Muscle of leg (tissue), 3 donors: ENCODE measurements at regions not wholly inside any gene's neighbourhood (a gene's known extent, or its start where the extent isn't known, plus 50 kb on each side); places are given as distances from the start of the nearest gene placed in this dataset.
"Not testable (repeated sequence)": the region's sequence is repeated elsewhere in the genome, so short reads cannot be mapped to it uniquely, and the experiment has no call there.

Experiments used
- DNase-seq: peaks from one replicate; pipeline ENCODE4 v3.0.0; 2013
- H3K27ac ChIP-seq: one replicate; pipeline ENCODE4 v1.5.1; 2013; ENCODE audit warnings: mild to moderate bottlenecking, low read length, control low read depth
- H3K27me3 ChIP-seq: one replicate; pipeline ENCODE4 v1.6.1; 2013; ENCODE audit warnings: low read length; ENCODE audit not compliant: control insufficient read depth, insufficient read depth
- H3K36me3 ChIP-seq: one replicate; pipeline ENCODE4 v1.6.1; 2013; ENCODE audit warnings: low read length; ENCODE audit not compliant: control insufficient read depth, insufficient read depth
- H3K4me1 ChIP-seq: one replicate; pipeline ENCODE4 v1.6.1; 2013; ENCODE audit warnings: low read length; ENCODE audit not compliant: control insufficient read depth, insufficient read depth
- H3K4me3 ChIP-seq: one replicate; pipeline ENCODE4 v1.5.1; 2013; ENCODE audit warnings: low read length, control low read depth
- H3K9me3 ChIP-seq: replicated peaks from 2 replicates; pipeline ENCODE4 v1.6.1; 2013; ENCODE audit warnings: low read depth, low read length; ENCODE audit not compliant: control insufficient read depth
- WGBS: methylation state at CpG from one replicate; pipeline ENCODE4 v1.1.5; 2013; ENCODE audit warnings: missing lambda C conversion rate; ENCODE audit not compliant: insufficient coverage; 5-methylcytosine and 5-hydroxymethylcytosine counted together

DNA sequence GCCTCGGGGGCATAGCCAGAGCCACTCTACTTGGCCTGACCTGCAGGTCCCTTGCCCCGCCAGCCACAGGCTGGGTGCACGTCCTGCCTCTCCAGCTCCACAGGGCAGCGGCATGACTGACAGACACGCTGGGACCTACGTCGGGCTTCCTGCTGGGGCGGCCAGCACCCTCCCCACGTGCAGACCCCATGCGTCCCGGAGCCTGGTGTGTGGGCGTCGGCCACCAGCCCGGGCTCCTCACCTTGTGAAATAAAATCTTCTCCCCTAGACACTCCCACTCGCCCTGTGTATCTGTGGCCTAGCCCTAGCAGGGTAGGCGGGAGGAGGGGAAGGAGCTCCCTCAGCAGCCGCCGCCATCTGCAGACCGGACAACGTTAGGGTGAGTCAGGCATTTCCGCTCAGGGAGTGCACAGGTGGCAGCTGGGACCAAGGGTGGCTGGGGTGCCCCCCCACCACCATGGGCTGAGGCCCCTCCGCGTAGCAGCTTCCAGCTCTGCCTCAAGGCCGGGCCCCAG, 119.5 kb downstream of the IGLL1 start:
- DNase-seq, result not testable (repeated sequence)

DNA sequence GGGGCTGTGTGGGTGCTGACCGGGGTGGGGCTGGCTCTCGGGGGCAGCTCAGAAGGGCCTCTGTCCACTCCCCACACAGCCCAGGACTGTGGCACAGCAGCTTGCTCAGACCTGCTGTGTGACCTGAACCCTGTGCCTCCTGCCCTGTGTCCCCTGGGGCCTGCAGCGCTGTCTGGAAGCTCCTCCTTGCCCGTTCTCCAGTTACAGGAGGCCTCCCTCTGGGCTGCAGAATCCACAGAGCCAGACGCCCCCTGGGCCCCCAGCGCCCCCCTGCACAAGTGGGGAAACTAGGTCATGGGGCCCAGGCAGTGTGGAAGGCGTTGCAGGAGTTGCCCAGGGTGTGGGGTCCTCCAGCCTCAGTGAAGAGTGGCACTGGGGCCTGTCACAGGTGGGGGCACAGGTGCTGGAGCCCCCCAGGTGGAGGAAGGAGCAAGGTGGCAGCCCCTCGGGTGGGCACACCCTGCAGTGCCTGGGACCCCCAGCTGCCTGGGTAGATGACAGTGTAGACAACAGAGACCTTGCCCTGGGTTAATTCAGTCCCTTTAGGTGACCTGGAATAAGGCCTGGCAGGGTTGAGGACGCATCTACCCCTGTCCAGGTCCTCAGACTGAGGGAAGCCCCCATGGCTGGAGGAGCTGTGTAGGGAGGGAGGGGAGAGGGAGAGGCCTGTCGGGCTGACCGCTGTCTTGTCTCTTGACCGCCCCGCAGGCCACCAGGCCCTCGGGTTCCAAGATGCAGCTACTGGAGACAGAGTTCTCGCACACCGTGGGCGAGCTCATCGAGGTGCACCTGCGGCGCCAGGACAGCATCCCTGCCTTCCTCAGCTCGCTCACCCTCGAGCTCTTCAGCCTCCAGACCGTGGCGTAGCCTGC, 120.2 kb downstream of the IGLL1 start:
- Histone ChIP-seq H3K27ac (peak overlapping the region; percentile 29), H3K4me1 (peaks cover 13% of the 10 kb centered on the region)
- H3K4me3 ChIP-seq, H3K36me3 ChIP-seq, H3K9me3 ChIP-seq, H3K27me3 ChIP-seq, DNase-seq: not testable (repeated sequence)
- 70% methylated on average over 21 of the region's 24 CpGs for WGBS

More for the DNA sequence above, 119.5 kb downstream of the IGLL1 start:
- 56% methylated on average over 9 of the region's 24 CpGs for WGBS
- H3K27ac ChIP-seq, H3K36me3 ChIP-seq, H3K9me3 ChIP-seq, H3K27me3 ChIP-seq, H3K4me3 ChIP-seq: not testable (repeated sequence)
- H3K4me1 ChIP-seq, result peaks cover 13% of the 10 kb centered on the region

DNA sequence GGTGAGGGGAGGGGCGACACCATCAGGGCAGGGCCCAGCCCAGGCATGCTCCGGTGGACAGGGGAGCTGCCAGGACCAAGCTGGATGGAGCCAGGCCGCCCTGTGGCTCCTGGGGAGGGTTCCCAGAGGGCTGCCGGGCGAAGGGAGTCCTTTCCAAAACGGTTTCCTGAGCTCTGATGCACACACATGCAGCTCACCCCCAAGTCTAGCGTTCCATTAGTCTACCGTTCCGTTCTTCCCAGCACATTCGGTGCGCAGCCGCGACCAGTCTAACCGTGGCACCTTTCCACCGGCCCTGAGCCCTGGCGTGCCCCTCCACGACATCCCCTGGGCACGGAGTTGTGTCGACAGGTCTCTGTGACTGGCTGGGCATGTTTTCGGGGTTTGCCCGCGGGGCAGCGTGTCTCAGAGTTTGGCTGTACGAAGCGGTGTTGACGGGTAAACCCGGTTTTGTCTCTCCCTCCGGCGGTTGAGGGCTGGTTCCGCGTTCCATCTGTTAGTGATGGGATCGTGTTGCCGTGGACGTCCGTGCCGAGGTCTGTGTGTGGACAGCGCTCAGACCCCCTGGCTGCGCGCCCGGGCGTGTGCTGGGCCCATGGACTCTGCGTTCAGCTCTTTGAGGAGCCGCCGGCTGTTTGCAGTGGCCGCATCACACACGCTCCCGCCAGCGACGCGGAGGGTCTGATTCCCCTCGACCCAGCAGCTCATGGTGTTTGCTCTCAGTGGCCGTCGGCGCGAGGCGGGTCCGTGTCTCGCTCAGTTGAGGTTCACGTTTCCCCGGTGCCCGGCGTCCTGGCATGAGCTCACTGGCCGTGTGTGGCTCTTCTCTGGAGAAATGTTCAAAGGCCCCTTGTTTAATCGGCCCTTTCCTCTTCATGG, 121.2 kb downstream of the IGLL1 start:
- Histone ChIP-seq H3K36me3 (no peaks in the 10 kb centered on the region), H3K4me1 (peaks cover 13% of the 10 kb centered on the region), H3K27ac (peak overlapping the region; percentile 29), H3K4me3 (no peak overlapping the region), H3K9me3 (no peaks in the 10 kb centered on the region), H3K27me3 (peaks cover 7% of the 10 kb centered on the region)
- WGBS, result 89% methylated on average over 64 of the region's 64 CpGs
- no peak for DNase-seq

DNA sequence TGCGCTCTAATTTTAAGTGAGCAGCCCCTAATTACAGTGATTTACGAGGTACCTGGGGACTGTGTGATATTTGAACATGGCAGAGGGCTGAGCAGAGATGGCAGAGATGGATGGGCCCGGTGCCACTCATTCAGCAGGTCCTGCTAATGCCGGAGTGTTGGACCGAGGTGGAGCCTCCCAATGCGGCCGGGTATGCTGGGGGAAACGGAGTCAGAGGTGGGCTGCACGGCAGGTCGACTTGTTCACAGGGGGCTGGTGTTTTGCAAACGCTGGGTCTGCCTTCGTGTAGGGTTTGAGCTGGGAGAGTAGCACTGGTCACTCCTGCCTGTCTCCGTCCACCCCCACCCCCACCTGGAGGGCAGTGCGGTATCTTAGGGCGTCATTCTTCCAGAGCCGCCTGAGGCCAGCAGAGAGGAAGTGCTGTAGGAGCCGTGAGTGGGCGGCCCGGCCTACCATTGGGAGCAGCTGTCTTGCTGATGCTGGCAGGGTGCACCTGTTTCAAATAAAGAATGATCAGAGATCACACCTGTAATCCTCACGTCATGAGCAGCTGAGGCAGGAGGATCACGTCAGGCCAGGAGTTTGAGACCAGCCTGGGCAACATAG, 122.6 kb downstream of the IGLL1 start:
- peaks cover 13% of the 10 kb centered on the region for H3K4me1 ChIP-seq
- DNase-seq, result no peak
- H3K4me3 ChIP-seq, result no peak overlapping the region
- H3K9me3 ChIP-seq, result no peaks in the 10 kb centered on the region
- peak overlapping the region; percentile 35 for H3K27ac ChIP-seq
- H3K27me3 ChIP-seq, result peaks cover 7% of the 10 kb centered on the region
- 55% methylated on average over 6 of the region's 21 CpGs for WGBS
- H3K36me3 ChIP-seq, result no peaks in the 10 kb centered on the region

DNA sequence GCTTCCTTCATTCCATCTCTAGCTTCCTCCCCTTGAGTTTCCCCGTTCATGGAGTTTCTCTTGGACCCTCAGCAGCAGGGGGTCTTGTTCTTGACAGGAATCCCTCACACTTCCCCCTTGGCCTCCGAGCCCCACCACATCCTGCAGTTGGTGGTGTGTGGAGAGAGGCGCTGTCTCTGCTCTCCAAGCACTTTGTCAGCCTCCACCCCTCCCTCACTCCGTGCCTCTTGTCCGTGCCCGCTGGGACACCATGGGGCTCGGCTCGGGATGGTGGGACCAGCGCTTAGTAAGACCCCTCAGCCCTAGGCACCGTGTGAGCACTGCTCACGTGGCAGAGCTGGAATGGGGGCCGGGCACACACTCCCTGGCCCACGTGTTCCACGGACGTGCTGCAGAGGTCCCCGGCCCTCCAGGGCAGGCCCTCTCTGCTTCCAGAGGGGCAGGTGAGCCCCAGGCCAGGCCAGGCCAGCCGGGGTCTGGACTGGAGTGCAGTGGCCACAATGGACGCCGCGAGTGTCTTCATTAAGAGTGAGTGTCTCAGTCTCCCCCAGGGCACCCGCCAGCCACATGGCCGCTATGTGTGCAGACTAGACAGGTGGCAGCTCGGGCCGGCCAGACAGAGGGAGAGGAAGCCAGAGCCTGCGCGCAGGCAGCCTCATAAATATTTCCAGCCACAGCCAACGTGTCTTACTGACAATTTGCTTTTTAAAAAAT, 123.3 kb downstream of the IGLL1 start:
- H3K27me3 ChIP-seq, H3K36me3 ChIP-seq, H3K9me3 ChIP-seq, H3K4me3 ChIP-seq, H3K27ac ChIP-seq: not testable (repeated sequence)
- DNase-seq, result peak; percentile 22
- peaks cover 13% of the 10 kb centered on the region for H3K4me1 ChIP-seq
- 38% methylated on average over 14 of the region's 27 CpGs for WGBS

DNA sequence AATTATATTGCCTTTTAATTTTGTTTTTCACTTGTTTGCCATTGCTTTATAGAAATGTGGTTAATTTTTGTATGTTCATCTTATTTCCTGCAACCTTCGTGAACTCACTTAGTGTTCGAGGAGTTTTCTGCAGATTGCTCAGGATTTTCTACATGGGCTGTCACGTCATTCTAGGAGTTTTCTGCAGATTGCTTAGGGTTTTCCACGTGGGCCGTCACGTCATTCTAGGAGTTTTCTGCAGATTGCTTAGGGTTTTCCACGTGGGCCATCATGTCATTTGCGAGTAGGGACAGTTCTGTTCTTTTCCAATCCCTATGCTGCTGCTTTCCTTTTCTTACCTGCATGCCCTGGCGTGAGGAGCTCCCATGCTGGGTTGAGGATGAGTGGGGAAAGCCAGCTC, 125.7 kb downstream of the IGLL1 start:
- not testable (repeated sequence) for H3K27ac ChIP-seq, H3K4me3 ChIP-seq, DNase-seq, H3K27me3 ChIP-seq, H3K36me3 ChIP-seq, H3K9me3 ChIP-seq
- peaks cover 13% of the 10 kb centered on the region for H3K4me1 ChIP-seq
- WGBS, result 84% methylated on average over 6 of the region's 9 CpGs

DNA sequence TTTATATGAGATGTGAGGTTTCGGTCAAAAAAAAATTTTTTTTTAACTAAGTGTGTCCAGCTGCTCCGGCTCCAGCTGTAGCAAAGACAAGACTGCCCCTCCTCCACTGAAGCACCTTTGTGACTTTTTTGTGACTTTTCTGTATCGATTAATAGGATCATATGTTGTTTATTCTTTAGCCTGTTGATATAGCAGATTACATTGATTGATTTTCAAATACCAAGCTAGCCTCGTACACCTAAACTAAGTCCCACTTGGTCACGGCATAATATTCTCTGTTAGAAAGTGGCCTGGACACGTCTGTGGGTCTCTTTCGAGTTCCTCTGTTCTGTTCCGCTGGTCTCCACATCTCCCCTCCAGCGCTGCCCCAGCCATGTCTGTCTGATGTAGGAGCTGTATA, 126.8 kb downstream of the IGLL1 start:
- WGBS, result 60% methylated on average over 1 of the region's 9 CpGs
- peaks cover 7% of the 10 kb centered on the region for H3K27me3 ChIP-seq
- no peak overlapping the region for H3K4me3 ChIP-seq
- H3K36me3 ChIP-seq, result no peaks in the 10 kb centered on the region
- no peaks in the 10 kb centered on the region for H3K9me3 ChIP-seq
- H3K4me1 ChIP-seq, result peaks cover 13% of the 10 kb centered on the region
- DNase-seq, result no peak
- no peak overlapping the region for H3K27ac ChIP-seq

DNA sequence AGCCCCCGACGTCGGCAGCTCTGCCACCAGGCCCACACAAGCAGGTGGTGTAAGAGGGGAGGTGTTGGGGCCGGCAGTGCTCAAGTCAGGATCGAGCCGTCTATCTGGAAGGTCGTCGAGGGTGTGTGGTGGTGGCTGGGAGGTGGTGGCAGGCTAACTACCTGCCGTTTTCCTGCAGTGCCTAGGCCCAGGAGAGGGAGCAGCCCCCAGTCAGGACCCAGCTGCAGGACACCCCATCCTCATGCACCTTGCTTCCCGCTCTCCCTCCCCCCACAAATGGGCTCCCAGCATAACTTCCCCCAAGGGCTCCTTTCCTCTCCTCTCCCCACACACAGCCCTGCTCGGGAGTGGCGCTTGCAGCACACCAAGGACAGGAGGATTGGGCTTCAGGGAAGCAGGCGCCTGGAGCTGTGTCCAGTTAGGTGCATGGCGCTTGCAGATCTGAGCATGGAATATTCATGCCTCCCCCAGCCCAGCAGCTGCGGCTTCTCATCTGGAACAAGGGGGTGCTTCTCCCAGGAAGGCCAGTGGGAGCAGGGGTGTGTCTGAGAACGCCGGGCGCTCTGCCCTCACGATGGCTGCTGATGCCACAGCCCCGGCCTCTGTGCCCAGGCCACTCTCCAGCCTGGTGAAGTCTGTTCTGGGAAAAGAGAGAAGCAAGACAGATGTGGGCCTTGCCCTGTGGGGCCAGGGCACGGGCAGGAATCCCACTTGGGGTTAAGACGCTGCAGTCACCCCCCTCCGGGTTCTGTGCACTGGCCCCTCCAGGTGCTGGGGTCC, 127.7 kb downstream of the IGLL1 start:
- Histone ChIP-seq H3K4me1 (peaks cover 8% of the 10 kb centered on the region), H3K9me3 (no peaks in the 10 kb centered on the region), H3K4me3 (no peak overlapping the region), H3K27ac (no peak overlapping the region), H3K27me3 (peaks cover 4% of the 10 kb centered on the region), H3K36me3 (no peaks in the 10 kb centered on the region)
- no peak for DNase-seq
- 66% methylated on average over 18 of the region's 23 CpGs for WGBS
